WTC11 (cell line): ENCODE measurements at regions not wholly inside any gene's neighbourhood (a gene's known extent, or its start where the extent isn't known, plus 50 kb on each side); places are given as distances from the start of the nearest gene placed in this dataset.

ENCODE experiments used
- ATAC-seq: fragments of 200-7000 bp; cut with Tn5 transposase; 2 replicates; pipeline ENCODE4 v1.10.0; 2021; ENCODE audit warnings: mild to moderate bottlenecking, moderate library complexity
- CTCF ChIA-PET: fragments of 300-600 bp; sonication (Branson Sonifier 250); formaldehyde crosslinking; loops from one replicate; lab custom pipeline; 2021; ENCODE audit warnings: antibody characterized with exemption; lab: Charles Lee
- POLR2A ChIA-PET: fragments of 350-600 bp; sonication (Branson Sonifier 250); formaldehyde crosslinking; loops from one replicate; lab custom pipeline; 2021; ENCODE audit warnings: antibody characterized with exemption; lab: Charles Lee
- DNase-seq: peaks from one replicate; pipeline ENCODE4 v3.0.0; 2021; ENCODE audit warnings: low spot score
- H3K27ac Mint-ChIP-seq: 2 replicates; pipeline ENCODE4 v1.8.0; 2021; ENCODE audit warnings: mixed read lengths
- H3K27me3 Mint-ChIP-seq: 2 replicates; pipeline ENCODE4 v1.8.0; 2021; ENCODE audit warnings: low read depth, mild to moderate bottlenecking, moderate library complexity, mixed read lengths
- H3K36me3 Mint-ChIP-seq: 2 replicates; pipeline ENCODE4 v1.8.0; 2021; ENCODE audit warnings: mixed read lengths
- H3K4me1 Mint-ChIP-seq: 2 replicates; pipeline ENCODE4 v1.8.0; 2022; ENCODE audit warnings: mixed read lengths
- H3K4me3 Mint-ChIP-seq: 2 replicates; pipeline ENCODE4 v1.8.0; 2021; ENCODE audit warnings: mild to moderate bottlenecking, moderate library complexity, mixed read lengths
- H3K9me3 Mint-ChIP-seq: 2 replicates; pipeline ENCODE4 v1.8.0; 2021; ENCODE audit warnings: mixed read lengths
- AFF4 ChIP-seq: sonication (generic); formaldehyde crosslinking; IDR thresholded peaks from 2 replicates; pipeline ENCODE4 v1.8.1; 2023; ENCODE audit warnings: mild to moderate bottlenecking, missing genetic modification reagents, borderline replicate concordance
- ATF1 ChIP-seq: sonication (generic); formaldehyde crosslinking; IDR thresholded peaks from 2 replicates; pipeline ENCODE4 v1.8.1; 2023; ENCODE audit warnings: mild to moderate bottlenecking, moderate library complexity, missing genetic modification reagents
- CREB1 ChIP-seq: sonication (generic); formaldehyde crosslinking; IDR thresholded peaks from 2 replicates; pipeline ENCODE4 v1.8.0; 2023; ENCODE audit warnings: mild to moderate bottlenecking, missing genetic modification reagents
- CREM ChIP-seq: sonication (generic); formaldehyde crosslinking; IDR thresholded peaks from 2 replicates; pipeline ENCODE4 v1.8.1; 2022; ENCODE audit warnings: mild to moderate bottlenecking, missing genetic modification reagents, moderate library complexity
- CTCF ChIP-seq: fragments of 200-600 bp; IDR thresholded peaks from 2 replicates; pipeline ENCODE4 v1.8.0; 2022; ENCODE audit warnings: antibody characterized with exemption
- ELF4 ChIP-seq: sonication (generic); formaldehyde crosslinking; IDR thresholded peaks from 2 replicates; pipeline ENCODE4 v1.8.1; 2022; ENCODE audit warnings: low read depth, mild to moderate bottlenecking, moderate library complexity, missing genetic modification reagents
- IRF1 ChIP-seq: sonication (generic); formaldehyde crosslinking; IDR thresholded peaks from 2 replicates; pipeline ENCODE4 v1.8.0; 2023; ENCODE audit warnings: missing genetic modification reagents
- KAT7 ChIP-seq: sonication (generic); formaldehyde crosslinking; IDR thresholded peaks from 2 replicates; pipeline ENCODE4 v1.8.1; 2023; ENCODE audit warnings: missing genetic modification reagents, mild to moderate bottlenecking, borderline replicate concordance
- NFYB ChIP-seq: sonication (generic); formaldehyde crosslinking; conservative IDR thresholded peaks from 2 replicates; pipeline ENCODE4 v1.8.0; 2022; ENCODE audit warnings: low read depth, missing genetic modification reagents
- NR1H2 ChIP-seq: sonication (generic); formaldehyde crosslinking; IDR thresholded peaks from 2 replicates; pipeline ENCODE4 v1.9.0; 2021; ENCODE audit warnings: mild to moderate bottlenecking, moderate library complexity, missing genetic modification reagents
- NR2C2 ChIP-seq: sonication (generic); formaldehyde crosslinking; IDR thresholded peaks from 2 replicates; pipeline ENCODE4 v1.8.0; 2022; ENCODE audit warnings: mild to moderate bottlenecking, missing genetic modification reagents
- PRRX2 ChIP-seq: fragments of 250-450 bp; sonication (Bioruptor Pico); IDR thresholded peaks from 2 replicates; pipeline ENCODE4 v1.8.0; 2021; ENCODE audit warnings: mild to moderate bottlenecking
- RELA ChIP-seq: sonication (generic); formaldehyde crosslinking; IDR thresholded peaks from 2 replicates; pipeline ENCODE4 v1.8.1; 2022; ENCODE audit warnings: missing genetic modification reagents, mild to moderate bottlenecking, borderline replicate concordance
- SMAD3 ChIP-seq: sonication (generic); formaldehyde crosslinking; IDR thresholded peaks from 2 replicates; pipeline ENCODE4 v1.8.0; 2022; ENCODE audit warnings: missing genetic modification reagents, mild to moderate bottlenecking, borderline replicate concordance
- SMAD4 ChIP-seq: sonication (generic); formaldehyde crosslinking; IDR thresholded peaks from 2 replicates; pipeline ENCODE4 v1.8.0; 2022; ENCODE audit warnings: mild to moderate bottlenecking, missing genetic modification reagents
- SOX15 ChIP-seq: fragments of 250-450 bp; sonication (Bioruptor Pico); IDR thresholded peaks from 2 replicates; pipeline ENCODE4 v1.9.0; 2021; ENCODE audit warnings: mild to moderate bottlenecking
- SP1 ChIP-seq: sonication (generic); formaldehyde crosslinking; conservative IDR thresholded peaks from 2 replicates; pipeline ENCODE4 v1.8.1; 2022; ENCODE audit warnings: missing genetic modification reagents
- TEAD4 ChIP-seq: sonication (generic); formaldehyde crosslinking; IDR thresholded peaks from 2 replicates; pipeline ENCODE4 v1.8.0; 2022; ENCODE audit warnings: mild to moderate bottlenecking, missing genetic modification reagents
- ZNF416 ChIP-seq: fragments of 250-450 bp; sonication (Bioruptor Pico); IDR thresholded peaks from 2 replicates; pipeline ENCODE4 v1.9.0; 2021; ENCODE audit warnings: mild to moderate bottlenecking, inconsistent platforms
- ZNF423 ChIP-seq: fragments of 250-450 bp; sonication (Bioruptor Pico); IDR thresholded peaks from 2 replicates; pipeline ENCODE4 v2.1.2; 2022; ENCODE audit warnings: mild to moderate bottlenecking, moderate library complexity
- TF ChIP-seq, protein P1 (sequence below): sonication (generic); formaldehyde crosslinking; IDR thresholded peaks from 2 replicates; pipeline ENCODE4 v1.8.1; 2023; ENCODE audit warnings: mild to moderate bottlenecking, missing genetic modification reagents
- TF ChIP-seq, protein P2 (sequence below): sonication (generic); formaldehyde crosslinking; conservative IDR thresholded peaks from 2 replicates; pipeline ENCODE4 v1.8.1; 2023; ENCODE audit warnings: mild to moderate bottlenecking, low read depth, missing genetic modification reagents, moderate library complexity
- TF ChIP-seq, protein P3 (sequence below): sonication (generic); formaldehyde crosslinking; IDR thresholded peaks from 2 replicates; pipeline ENCODE4 v1.8.1; 2023; ENCODE audit warnings: mild to moderate bottlenecking, missing genetic modification reagents, moderate library complexity
- TF ChIP-seq, protein P4 (sequence below): sonication (generic); formaldehyde crosslinking; IDR thresholded peaks from 2 replicates; pipeline ENCODE4 v1.8.1; 2022; ENCODE audit warnings: low read depth, mild to moderate bottlenecking, moderate library complexity, missing genetic modification reagents, borderline replicate concordance

- POLR2A ChIA-PET: no interaction called here
- no peak for TF ChIP-seq SOX15 (CRISPR knock-in tag)
- TF ChIP-seq SMAD3 (CRISPR knock-in tag): no peak
- no peak for TF ChIP-seq IRF1
- no peak for TF ChIP-seq NR2C2 (CRISPR knock-in tag)
- no peak for TF ChIP-seq ATF1 (CRISPR knock-in tag)
- TF ChIP-seq, protein P1, sequence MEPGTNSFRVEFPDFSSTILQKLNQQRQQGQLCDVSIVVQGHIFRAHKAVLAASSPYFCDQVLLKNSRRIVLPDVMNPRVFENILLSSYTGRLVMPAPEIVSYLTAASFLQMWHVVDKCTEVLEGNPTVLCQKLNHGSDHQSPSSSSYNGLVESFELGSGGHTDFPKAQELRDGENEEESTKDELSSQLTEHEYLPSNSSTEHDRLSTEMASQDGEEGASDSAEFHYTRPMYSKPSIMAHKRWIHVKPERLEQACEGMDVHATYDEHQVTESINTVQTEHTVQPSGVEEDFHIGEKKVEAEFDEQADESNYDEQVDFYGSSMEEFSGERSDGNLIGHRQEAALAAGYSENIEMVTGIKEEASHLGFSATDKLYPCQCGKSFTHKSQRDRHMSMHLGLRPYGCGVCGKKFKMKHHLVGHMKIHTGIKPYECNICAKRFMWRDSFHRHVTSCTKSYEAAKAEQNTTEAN: no peak
- no peak for TF ChIP-seq ZNF423 (CRISPR knock-in tag)
- TF ChIP-seq AFF4 (CRISPR knock-in tag): no peak
- no peak for TF ChIP-seq RELA
- no peak for TF ChIP-seq PRRX2 (CRISPR knock-in tag)
- no peak for TF ChIP-seq TEAD4 (CRISPR knock-in tag)
- TF ChIP-seq NFYB (CRISPR knock-in tag): no peak
- TF ChIP-seq, protein P2, sequence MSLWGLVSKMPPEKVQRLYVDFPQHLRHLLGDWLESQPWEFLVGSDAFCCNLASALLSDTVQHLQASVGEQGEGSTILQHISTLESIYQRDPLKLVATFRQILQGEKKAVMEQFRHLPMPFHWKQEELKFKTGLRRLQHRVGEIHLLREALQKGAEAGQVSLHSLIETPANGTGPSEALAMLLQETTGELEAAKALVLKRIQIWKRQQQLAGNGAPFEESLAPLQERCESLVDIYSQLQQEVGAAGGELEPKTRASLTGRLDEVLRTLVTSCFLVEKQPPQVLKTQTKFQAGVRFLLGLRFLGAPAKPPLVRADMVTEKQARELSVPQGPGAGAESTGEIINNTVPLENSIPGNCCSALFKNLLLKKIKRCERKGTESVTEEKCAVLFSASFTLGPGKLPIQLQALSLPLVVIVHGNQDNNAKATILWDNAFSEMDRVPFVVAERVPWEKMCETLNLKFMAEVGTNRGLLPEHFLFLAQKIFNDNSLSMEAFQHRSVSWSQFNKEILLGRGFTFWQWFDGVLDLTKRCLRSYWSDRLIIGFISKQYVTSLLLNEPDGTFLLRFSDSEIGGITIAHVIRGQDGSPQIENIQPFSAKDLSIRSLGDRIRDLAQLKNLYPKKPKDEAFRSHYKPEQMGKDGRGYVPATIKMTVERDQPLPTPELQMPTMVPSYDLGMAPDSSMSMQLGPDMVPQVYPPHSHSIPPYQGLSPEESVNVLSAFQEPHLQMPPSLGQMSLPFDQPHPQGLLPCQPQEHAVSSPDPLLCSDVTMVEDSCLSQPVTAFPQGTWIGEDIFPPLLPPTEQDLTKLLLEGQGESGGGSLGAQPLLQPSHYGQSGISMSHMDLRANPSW (CRISPR knock-in tag): no peak
- no peak for TF ChIP-seq SMAD4 (CRISPR knock-in tag)
- TF ChIP-seq, all 79 proteins: peak for 0
Measured at GRCh38 chr2:147559070-147559725, 285.6 kb upstream of the ACVR2A start.

GRCh38 chr2:147558620-147559019 is 286.2 kb upstream of the ACVR2A start:
- no peak for DNase-seq
- peaks cover 3% of the 10 kb centered on the region; the same call in 1 of the 2 replicates for H3K4me1 Mint-ChIP-seq
- no peak for ATAC-seq
- H3K27me3 Mint-ChIP-seq: no peaks in the 10 kb centered on the region
- H3K9me3 Mint-ChIP-seq: no peaks in the 10 kb centered on the region
- no peak overlapping the region for H3K27ac Mint-ChIP-seq
- CTCF ChIA-PET: no interaction called here
- POLR2A ChIA-PET: no interaction called here
- H3K36me3 Mint-ChIP-seq: no peaks in the 10 kb centered on the region
- no peak overlapping the region for H3K4me3 Mint-ChIP-seq
- no peak for TF ChIP-seq ELF4 (CRISPR knock-in tag)
- no peak for TF ChIP-seq ZNF416 (CRISPR knock-in tag)
- TF ChIP-seq CTCF: no peak
- no peak for TF ChIP-seq PRRX2 (CRISPR knock-in tag)
- TF ChIP-seq, protein P3, sequence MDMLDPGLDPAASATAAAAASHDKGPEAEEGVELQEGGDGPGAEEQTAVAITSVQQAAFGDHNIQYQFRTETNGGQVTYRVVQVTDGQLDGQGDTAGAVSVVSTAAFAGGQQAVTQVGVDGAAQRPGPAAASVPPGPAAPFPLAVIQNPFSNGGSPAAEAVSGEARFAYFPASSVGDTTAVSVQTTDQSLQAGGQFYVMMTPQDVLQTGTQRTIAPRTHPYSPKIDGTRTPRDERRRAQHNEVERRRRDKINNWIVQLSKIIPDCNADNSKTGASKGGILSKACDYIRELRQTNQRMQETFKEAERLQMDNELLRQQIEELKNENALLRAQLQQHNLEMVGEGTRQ: no peak
- no peak for TF ChIP-seq CREB1 (CRISPR knock-in tag)
- no peak for TF ChIP-seq NR1H2 (CRISPR knock-in tag)
- TF ChIP-seq, protein P4, sequence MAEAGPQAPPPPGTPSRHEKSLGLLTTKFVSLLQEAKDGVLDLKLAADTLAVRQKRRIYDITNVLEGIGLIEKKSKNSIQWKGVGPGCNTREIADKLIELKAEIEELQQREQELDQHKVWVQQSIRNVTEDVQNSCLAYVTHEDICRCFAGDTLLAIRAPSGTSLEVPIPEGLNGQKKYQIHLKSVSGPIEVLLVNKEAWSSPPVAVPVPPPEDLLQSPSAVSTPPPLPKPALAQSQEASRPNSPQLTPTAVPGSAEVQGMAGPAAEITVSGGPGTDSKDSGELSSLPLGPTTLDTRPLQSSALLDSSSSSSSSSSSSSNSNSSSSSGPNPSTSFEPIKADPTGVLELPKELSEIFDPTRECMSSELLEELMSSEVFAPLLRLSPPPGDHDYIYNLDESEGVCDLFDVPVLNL: no peak
- TF ChIP-seq KAT7 (CRISPR knock-in tag): no peak
- no peak for TF ChIP-seq CREM (CRISPR knock-in tag)
- no peak for TF ChIP-seq SP1
- no peak for TF ChIP-seq RELA

More at GRCh38 chr2:147559070-147559725, 285.6 kb upstream of the ACVR2A start:
- Mint-ChIP-seq H3K36me3 (no peaks in the 10 kb centered on the region), H3K9me3 (no peaks in the 10 kb centered on the region), H3K4me3 (no peak overlapping the region), H3K27me3 (no peaks in the 10 kb centered on the region), H3K27ac (no peak overlapping the region), H3K4me1 (no peaks in the 10 kb centered on the region)
- CTCF ChIA-PET: no interaction called here
- DNase-seq: no peak
- ATAC-seq: no peak
